HG02981 (cell line): ENCODE measurements at regions not wholly inside any gene's neighbourhood (a gene's known extent, or its start where the extent isn't known, plus 50 kb on each side); places are given as distances from the start of the nearest gene placed in this dataset.
"Not testable (repeated sequence)": the region's sequence is repeated elsewhere in the genome, so short reads cannot be mapped to it uniquely, and the experiment has no call there.

Experiments
- ATAC-seq: cut with Tn5 transposase; IDR thresholded peaks from one replicate; pipeline ENCODE4 v1.9.1; 2021; ENCODE audit warnings: mild to moderate bottlenecking, moderate library complexity; ENCODE audit not compliant: unreplicated experiment

DNA sequence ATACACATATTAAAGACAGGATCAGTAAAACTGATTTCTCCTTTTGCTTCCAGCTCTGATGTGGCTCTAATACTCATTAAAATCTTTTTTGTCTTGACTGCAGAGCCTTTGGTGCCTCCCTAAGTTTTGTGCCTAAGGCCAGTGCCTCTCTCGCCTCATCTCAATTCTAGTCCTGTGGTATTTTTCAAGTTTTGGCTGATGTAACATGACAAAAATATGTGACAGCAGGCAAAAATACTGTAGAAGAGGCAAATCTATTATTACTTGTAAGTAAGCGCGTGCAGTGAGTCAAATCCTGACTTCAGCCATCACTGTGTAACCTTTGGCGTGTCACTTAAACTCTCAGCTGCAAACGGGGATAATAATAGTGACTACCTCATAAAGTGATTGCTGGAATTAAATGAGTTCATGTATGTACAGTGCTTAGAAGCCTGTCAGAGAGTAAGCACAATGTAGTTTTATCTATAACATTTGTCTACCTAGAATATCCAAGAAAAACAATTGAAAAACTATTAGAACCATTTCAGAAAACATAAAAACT is 74.0 kb downstream of the MAB21L3 start:
- ATAC-seq, result no peak

DNA sequence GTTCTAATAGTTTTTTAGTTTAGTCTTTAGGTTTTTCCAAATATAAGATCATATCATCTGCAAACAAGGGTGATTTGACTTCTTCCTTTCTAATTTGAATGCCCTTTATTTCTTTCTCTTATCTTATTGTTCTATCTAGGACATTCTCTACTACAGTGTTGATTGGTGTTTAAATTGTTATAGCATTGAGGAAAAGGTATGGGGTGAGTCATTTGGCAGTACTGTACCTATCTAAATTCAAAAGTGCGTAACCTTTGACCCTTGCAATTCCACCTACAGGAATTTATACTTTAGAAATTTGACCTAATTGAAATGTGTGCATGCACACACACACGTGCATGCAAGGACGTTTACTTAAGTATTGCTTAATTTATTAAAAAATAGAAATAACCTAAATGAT is 78.3 kb downstream of the MAB21L3 start:
- ATAC-seq, result no peak

DNA sequence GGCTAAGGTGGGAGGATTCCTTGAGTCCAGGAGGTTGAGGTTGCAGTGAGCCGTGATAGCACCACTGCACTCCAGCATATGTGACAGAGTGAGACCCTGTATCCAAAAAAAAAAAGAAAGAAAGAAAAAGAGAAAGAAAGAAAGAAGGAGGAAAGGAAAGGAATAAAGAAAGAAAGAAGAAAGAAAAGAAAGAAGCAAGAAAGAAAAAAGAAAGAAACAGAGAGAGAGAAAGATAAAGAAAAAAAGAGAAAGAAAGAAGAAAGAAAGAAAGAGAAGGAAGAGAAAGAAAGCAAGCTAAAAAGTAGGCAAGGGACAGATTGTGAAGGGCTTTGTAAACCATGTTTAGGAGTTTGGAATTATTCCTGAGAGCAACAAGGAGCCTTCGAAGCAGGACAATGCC is 80.1 kb downstream of the MAB21L3 start:
- ATAC-seq, result no peak

DNA sequence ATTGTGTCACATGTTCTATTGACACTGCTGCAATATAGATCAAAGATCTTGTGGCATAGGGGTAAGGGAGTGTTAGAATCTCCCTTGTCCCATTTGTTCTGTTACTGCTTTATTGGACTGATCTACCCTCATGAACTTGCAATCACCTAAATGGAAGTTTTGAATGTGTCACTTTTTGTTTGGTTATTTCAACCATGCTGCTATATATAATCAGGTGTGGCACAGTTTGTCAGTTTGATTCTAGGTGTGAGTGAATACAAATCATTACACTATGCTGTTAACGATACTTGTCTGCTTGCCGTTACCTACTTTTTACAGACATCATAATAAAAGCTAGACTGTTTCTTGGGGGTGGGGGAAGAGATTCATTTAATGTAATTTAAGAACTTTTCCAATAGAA is 82.6 kb downstream of the MAB21L3 start:
- ATAC-seq, result no peak

DNA sequence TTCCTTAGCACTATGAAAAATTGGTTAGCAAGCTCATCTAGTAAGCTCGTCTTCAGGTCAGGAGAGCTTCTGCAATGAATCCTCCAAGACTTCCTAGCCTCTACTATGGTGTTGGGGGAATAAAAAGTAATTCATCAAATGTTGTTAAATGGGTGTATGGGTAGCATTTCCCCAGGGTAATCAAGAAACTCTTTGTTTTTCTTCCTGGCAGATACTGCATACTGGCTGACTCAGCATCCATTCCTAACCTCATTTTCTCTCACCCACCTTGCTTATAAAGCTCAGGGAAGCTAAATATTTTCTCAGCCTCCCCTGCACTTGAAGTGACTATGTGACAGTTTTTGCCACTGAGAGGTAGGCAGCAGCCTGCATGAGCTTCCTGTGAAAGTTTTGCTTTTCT is 83.4 kb downstream of the MAB21L3 start:
- no peak for ATAC-seq

DNA sequence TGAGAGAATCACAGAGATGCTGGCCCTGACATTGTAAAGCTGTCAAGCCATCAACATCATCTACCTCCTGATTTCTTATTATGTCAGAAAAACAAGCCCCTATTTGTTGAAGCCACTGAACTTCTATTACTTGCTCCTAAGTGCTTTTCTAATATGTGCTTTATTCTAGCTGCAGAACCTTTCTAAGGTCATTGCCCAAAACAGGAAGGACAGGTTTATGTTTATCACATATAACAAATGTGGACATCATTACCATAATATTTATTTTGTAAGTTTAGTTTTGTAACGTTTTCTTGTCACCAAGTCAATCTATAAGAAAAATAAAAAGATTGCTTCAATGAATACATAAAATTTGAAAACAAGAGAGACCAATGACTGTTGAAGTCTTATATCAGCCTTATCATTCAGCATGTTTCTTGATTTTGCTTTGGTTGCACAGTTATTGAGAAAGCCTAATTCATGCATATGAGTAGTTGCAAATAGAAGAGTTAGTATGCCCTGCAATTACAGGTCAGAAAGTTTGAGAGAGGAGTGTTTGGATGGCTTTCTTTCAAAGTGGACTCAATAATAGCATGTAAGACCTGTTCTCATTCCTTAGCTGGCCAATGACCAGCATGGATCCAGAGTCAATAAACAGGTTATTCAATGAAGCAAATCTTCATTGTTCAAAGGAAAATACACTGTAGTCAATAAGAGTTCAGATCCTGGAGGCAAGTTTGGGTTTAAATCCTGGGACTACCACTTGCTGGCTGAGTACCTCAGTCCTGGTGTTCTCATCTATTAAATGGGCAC is 84.1 kb downstream of the MAB21L3 start:
- no peak for ATAC-seq

DNA sequence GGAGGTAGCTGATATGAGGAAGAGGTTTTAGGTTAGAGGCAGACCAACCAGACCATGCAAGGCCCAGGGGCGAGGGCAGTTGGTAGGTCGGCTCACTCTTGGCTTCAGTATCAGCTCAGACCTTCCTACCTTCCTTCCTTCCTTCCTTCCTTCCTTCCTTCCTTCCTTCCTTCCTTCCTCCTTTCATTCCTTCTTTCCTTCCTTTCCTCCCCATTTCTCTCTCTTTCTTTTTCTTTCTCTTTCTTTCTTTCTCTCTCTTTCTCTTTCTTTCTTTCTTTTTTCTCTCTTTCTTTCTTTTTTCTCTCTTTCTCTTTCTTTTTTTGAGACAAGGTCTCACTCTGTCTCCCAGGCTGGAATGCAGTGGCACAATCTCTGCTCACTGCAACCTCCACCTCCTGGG is 89.1 kb downstream of the MAB21L3 start:
- not testable (repeated sequence) for ATAC-seq

DNA sequence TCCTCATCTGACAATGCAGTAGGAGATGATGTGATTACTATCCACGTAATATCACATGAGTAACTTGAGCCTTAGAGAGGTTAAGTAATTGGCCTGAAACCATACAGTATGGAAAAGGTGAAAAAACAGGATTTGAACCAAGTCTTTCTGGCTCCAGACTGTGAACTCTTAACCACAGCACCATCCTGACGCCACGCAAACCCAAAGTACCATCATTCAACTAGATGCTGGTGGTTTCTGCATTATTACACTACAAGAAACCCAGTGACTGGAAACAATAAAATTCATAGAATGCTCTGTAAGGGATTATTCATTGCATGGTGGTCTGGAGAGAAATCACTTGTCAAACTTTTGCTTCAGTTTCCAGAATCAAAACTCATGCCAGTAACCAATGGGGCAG is 90.7 kb downstream of the MAB21L3 start:
- no peak for ATAC-seq

DNA sequence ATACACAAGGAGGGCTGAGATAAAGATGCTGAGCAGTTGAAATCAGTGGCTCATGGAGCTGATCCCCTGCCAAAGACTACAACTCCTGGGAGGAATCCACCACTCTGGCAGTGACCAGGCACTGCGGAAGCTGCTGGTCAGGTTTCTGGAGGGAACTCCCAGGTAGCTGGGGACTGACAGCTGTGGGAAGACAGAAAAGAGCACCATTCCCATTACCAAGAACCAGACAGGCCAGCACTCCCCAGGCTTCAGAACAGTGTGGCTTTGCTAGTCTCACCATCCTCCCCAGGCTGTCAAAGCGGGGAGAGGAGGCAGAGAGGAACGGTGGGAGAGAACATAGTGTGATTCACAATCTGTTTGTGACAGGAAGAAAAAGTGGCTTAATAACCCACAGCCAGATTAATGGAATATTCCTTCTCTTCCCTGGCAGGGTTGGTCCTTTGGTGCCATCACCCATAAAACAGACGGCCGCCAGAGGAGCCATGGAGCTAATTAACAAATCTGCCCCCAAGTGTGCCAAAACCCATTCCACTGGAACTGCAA is 92.1 kb downstream of the MAB21L3 start:
- ATAC-seq, result no peak

DNA sequence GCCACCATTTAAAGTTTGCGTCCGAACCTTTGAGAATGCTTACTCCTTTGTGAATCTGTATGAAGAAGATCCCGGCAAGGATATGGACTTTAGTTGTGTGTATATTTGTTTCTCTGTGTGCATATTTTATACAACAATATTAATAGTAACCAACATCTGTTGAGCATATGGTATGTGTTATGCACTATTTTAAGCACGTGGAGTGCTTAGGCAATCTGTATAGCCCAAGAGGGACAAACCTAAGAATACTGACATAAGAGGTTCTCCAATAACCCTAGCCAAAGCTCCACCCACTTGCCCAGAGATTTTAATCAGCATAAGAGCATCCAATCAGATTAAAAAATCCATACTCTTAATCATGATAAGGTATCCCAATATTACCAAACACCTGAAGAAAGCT is 92.7 kb downstream of the MAB21L3 start:
- no peak for ATAC-seq

DNA sequence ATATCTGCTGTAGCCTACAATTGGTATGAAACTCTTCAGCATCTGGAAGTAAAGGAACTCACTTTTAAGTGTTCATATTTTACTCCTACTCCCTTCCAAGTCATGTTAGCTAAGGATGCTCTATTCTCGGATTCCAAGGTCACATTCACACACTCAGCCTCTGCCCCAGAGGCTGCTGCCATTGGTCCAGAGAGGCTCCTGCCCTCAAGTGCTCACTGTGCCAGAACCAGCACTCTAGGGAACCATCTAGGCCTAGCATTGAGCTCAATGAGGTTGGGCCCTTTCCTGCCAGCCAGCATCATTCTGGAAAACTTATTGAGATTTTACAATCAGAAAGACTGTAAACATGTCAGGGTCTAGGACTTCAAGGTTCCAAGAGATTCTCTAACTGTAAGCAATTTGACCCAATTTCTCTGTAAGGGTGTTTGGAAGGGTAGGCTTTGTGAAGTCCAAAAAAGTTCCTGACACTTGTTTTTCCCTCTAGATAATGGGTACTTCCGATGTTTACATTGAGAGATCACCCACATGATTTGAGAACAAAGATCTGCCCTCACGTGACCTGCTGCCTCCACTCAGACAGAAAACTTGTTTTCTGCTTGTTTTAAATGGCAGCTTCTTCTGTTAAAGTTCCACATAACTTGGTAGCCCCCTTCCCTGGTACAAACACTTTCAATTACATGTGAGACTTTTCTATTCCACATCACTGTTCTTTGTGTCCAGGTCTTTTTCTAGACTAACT is 94.9 kb downstream of the MAB21L3 start:
- no peak for ATAC-seq

DNA sequence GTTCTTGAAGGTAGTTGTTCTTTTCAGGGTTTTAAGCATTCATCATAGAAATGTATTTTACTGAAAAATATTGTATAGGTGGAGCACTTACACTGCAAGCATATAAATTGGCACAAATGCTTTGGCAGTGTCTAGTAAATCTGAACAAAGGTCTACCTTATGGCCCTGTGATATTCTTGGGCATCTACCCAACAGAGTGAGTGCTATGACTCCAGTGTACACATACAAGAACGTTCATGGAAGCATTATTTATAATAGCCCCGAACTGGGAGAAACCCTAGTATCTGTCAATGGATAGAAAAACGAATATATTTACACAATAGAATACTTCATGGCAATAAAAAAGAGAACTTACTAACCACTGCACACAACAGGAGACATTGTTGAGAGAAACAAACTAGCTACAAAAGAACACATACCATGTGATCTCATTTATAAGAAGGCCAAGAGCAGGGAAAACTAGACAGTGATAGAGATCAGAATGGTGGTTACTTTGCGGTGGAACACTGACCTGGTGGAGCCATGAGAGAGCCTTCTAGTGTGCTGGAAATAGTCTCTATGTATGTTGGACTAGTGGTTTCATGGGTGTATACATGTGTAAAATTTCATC is 96.0 kb downstream of the MAB21L3 start:
- ATAC-seq, result no peak

DNA sequence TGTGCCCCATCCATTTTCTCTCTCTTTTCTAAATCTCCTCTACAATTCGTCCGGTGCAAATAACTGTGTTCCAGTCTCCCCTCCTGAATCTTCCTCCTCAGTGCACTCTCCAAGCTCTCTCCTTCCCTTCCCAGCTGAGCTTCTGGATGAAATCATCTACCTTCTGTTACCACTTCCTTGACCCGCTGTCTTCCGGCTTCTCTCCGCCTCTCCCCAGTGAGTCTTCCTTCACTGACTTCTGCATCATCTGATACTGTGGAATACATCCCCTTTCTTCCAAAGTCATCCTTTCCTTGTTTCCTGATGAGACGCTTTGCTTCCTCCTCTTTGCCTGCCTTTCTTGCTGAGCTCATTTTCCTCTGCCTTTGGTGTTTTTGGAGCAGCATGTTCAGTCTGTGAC is 96.9 kb downstream of the MAB21L3 start:
- ATAC-seq, result no peak

DNA sequence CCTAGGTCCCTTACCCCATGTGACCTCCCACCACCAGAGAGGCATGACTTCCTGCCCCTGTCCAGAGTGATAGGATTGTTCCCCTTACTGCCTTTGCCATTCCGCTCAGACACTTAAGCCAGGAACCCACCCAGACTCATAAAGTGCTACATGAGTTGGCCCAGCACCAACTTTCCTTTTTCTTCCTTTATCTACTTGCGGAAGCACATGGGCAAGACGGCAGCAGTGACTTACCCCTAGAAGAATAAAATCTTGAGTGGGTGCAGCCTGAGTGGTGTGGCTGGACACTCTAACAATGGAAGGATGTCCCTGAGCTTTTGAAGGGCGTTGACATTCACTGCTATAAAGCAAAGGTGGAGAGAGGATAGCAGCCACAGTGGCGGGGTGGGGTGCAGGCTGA is 100.1 kb downstream of the MAB21L3 start:
- no peak for ATAC-seq

DNA sequence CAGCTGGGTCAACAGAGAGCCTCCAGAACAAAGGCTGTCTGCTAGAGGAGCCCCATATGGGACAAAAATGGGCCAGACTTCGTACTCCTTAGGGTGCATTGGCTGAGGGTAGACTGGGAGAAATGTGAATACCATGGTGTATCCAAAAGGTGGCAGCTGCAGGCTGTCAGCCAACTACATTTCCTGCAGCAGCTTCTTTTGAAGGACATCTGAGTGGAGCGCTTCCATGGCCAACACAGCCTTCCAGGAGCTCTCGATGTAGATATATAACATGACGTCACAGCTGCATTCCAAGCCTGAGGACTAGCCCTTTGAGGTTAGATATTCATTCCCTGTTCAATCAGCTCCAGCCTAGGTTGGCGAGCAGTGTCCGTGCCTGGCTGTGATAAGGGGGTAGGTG is 107.7 kb downstream of the MAB21L3 start:
- no peak for ATAC-seq

DNA sequence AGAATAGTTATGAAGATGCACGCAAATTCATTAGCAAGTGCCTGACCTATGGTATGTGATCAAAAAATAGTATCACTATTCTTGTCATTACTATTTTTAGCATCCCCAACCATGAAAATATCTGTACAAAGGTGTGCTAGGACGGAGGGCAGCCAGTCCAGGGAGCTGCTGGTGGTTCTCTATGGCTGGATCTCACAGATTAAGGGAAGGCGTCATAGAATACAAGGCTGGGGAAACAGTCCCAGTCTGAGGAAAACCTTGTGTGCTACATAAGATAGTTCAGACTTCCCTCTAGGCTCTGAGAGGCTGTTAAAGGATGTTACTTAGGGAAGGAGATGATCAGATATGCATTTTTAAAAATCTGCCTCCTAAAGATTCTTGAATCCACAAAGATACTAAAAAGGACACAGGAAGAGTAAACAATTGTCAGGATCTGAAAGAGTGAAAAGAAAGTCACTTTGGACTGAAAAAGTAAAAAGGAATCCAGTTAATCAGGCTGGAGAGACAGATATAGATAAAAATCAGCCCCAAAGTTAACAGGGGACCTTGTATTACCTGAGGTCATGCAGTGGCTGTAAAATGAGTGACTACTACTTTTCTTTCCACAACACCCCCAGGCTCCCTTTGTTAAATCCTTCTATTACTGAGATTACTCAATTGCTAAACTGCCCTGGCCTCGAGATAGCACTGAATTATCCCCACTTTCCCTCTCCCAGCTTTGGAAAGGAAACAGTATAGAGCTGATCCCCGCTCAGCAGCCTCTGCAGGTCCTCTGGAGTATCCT is 108.6 kb downstream of the MAB21L3 start:
- no peak for ATAC-seq

DNA sequence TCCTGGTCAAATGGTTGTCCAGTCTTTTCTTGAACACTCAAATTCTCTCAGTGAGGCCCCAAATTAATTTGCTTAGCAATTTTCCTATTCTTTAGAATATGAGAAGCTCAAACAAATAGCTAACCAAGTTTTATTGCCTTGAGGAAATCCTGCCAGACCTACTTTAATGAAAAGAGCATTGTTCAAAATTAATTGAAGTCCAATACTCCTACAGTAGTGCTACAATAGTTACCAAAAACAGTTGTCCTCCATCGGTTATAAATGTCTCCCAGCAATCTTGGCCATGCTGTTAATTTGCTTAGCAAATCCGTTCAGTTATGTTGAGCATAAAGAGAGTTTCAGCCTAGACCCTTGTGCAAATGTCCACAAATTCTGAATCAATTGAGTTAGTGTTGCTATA is 112.9 kb downstream of the MAB21L3 start:
- ATAC-seq, result no peak

DNA sequence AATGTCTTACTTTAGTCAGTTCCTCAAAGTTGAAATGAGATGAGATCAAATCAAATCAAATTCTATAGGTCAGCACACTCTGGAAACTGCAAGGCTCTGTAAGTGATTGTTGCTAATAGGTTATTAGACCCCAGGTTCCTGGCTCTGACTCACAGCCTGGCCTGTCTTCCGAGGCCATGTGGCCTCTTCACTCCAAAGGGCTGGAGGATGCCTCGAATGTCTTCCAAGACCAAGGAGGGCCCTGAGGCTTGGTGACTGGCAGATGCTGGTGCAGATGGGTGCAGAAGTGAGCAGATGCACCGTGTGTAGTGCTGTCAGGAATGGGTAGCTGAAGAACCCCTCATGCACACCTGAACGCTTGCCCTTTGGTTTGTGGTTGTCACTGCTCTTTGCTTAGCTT is 113.4 kb downstream of the MAB21L3 start:
- ATAC-seq, result no peak

DNA sequence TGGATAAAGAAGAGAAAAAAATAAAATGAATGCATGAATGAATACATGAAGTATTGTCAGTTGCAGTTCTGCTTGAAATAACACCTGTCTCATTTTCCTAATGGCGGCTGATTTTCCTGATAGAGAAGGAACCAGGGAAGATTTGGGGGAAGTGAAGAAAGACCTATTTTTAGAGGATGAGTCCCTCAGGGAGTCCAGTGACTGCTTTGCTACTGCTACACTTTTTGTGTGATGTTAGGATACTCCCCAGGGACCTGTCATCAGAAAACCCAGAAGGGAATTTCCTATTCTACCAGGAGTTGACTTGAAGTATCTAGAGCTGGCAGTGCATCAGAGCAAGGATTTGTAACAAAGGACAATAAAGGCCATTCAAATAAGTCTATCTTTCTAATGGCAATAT is 114.8 kb downstream of the MAB21L3 start:
- ATAC-seq, result no peak

DNA sequence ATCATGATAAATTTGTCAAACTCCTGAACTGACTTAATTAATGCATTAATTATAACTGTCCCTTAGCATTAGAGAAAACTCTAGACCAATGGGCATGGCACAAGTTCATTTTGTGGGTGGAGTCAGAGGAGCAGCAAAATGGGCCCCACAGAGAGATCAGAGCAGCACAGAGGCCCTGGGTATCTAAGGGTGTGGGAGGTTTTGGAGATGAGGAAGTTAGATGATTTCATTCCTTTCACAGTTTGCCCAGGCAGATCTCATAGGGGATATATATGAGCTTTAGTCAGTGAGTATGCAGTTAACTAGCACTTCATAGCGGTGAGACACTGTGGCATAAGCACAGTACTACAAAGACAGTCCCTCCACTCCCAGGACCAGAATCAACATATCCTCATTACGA is 117.3 kb downstream of the MAB21L3 start:
- no peak for ATAC-seq

DNA sequence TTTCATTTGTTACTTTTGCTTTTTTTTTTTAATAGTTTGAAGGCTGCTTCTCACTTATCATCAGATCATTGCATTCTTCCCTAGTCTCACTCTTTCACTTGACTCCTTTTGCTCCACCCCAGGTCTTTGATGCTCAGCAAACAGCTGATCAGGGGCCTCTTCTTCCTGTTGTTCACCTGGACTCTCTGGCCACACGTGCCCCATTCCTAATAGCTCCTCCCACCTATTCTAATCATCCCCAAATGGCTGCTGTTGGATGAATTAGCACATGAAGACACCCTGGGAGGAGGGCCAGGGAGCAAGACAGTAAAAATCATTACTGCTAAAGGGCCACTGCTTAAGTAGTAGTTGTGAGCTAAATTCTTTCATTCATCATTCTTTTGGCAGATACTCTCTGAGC is 119.5 kb downstream of the MAB21L3 start:
- ATAC-seq, result no peak
